HL-60/S4 (cell line): ENCODE measurements at regions not wholly inside any gene's neighbourhood (a gene's known extent, or its start where the extent isn't known, plus 50 kb on each side); places are given as distances from the start of the nearest gene placed in this dataset.

Experiments
- in situ Hi-C: fragments of 300-500 bp; cut with MboI; formaldehyde crosslinking; loops from 2 replicates; pipeline ENCODE4 v1.14.3; 2022; ENCODE audit warnings: low sequenced_read_pairs

DNA sequence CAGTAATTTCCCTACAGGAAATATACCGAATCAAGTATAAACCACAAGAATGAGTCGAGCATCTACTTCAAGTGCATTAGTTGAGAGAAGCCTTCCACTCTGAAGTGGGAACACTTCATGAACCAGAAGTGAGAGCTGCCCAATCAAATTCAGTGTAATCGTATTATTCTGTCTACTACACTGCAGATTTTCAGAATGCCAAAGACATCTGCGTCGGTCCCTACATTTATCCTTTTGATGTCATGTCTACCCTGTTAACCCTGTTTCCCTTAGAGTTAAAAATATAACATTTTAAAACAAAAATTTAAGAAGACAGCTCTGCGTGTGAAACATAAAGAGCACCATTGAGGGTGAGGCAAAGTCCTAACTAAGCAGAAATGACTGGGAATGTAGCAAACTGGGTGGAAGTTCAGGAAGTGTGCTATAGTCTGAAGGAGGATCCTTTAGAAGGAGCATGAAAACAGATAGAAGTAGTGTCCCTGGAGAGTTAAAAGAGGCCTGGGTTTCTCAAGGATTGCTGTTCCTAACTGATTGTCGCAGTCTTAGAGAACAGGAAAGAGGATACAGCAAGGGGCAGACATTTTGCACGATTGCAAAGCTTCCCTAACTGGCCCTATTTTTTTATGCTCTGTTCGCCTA, 291.2 kb downstream of the PTPRC start:
- in situ Hi-C loops: no loop called here

GRCh38 chr1:198932351-198932991, 293.6 kb downstream of the PTPRC start:
- in situ Hi-C loops: no loop called here

DNA sequence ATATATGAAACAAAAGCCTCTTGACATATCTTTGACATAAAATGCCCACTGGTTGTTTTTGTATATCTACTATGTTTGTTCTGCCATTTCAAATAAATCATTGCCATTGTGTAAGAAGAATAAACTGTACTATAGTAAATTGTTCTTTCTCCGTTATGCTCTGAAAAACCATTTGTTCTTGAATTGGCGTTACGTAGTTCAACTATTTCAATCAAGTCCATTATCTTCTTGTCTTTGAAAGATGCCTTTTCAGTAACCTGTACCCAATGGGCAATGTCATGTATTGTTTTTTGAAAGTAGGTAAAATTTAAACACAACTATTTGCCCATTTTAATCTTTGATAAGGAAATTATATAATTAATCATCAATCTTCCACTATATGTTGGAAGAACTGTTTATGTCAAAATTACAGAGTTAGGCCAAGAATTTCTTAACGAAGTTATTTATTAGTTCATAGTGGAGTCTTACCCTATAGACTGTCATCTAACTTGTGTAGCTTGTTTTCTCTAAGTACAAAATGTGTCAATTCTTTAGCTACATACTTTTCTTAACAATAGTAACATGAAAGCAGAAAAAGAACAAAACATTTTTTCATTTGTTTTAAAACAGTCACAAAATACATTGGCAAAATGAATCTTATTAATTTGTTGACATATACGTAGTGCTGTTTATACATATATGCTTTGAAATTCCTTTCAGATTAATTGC, 294.8 kb downstream of the PTPRC start:
- in situ Hi-C loops: no loop called here

- in situ Hi-C loops: no loop called here
Observed at GRCh38 chr1:198934426-198934825, 295.6 kb downstream of the PTPRC start.

- in situ Hi-C loops: no loop called here
Observed at GRCh38 chr1:198934901-198935305, 296.1 kb downstream of the PTPRC start.

- in situ Hi-C loops: no loop called here
Observed at GRCh38 chr1:198935306-198935921, 296.6 kb downstream of the PTPRC start.

DNA sequence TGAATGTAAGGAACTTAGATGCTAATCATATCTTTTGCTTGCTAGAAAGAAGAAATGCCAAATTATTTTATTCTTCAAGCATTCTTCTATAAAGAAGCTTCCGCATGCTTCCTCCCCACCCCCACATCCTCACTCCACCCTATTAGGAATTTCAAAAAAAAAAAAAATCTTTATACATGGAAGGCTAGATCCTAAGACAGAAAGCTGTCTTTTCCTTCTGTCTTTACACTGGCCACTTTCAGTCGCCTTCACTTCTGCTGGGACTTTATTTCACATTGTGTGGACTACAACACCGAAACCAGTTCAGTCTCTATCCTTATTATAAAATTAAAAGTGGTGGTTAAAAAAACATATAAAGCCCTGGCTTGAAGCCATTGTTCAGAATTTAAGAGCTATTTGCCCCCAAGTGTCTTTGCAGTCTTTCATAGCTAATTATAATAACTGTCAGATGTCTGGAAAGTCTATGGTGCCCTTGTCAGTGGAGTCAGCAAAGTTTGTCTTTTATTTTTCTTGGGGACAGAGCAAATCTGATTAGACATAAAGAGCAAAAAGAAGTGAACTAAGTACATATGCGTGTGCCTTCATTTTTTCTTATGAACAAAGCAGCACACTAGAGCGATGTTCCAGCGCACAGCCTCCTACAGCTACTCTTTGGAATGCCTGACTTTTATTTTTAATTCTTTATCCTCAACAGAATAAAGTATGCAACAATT, 297.7 kb downstream of the PTPRC start:
- in situ Hi-C loops: no loop called here

DNA sequence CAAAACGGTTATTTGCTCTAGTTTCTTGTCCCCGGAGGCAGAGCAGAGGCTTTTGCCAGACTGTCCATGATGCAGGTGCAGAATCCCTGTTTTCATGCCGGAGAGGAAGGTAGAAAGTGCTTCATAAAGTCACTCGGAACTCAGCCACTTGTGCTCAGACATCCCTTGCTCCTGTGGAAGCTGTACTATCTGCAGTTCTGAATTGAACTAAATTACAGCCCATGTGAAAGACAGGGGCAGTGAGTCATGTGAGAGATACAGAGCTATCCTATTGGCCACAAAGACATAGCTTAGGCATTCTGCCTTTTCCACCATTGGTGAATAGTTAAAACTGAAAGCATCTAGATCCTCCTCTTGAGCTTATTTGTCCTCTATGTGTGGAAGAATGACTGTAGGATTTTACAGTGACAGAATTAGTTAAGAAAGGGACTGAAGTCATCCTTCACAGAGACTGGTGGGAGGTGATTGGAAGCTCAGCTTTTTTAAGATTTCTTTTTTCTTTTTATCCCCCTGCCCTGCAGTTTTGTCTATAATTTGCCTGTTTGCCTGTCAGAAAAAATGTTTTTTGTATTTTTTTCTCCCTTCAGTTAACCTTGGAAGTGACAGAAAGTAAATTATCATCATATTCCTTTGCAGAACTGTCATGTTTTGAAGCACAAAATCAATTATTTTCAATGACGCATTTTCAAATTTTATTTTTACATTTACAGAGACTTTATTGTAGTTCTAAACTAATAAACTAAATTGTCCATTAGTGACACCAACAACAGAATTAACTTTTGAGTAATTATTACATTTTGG, 298.6 kb downstream of the PTPRC start:
- in situ Hi-C loops: no loop called here

DNA sequence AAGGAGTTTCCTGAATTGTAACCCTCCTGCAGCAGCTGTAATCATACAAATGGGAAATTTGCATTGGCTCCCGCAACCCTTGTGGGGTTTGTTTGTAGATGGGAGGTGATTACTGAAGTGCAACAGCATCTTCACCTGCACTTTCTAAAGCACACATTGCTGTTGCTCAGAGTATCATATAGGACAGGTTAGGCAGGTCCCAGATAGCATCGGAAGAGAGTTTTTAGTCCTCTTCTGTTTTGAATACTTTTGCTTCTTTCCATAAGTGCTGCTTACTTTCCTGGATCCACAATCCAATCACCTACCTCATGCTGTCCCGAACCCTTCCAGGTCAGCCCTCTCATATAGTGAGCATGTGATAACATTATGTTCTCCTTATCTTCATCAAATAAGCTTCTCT, 300.4 kb downstream of the PTPRC start:
- in situ Hi-C loops: no loop called here

DNA sequence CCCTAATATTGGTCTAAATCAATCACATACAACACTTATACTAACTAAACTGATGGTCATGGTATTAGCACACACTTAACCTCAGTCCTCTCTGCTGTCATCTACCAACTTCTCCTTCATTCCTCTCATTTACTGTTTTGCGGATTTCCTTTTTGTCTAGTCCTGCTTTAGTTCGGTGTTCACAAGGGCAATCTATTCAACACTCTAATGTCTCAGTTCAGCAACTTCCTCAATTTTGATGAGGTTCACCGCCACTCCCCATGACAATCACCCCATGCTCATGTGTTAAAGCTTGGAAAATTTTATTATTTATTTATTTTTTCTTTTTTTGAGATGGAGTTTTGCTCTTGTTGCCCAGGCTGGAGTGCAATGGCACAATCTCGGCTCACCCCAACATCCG, 301.1 kb downstream of the PTPRC start:
- in situ Hi-C loops: no loop called here

- in situ Hi-C loops: no loop called here
Observed at GRCh38 chr1:198942466-198942865, 303.6 kb downstream of the PTPRC start.

DNA sequence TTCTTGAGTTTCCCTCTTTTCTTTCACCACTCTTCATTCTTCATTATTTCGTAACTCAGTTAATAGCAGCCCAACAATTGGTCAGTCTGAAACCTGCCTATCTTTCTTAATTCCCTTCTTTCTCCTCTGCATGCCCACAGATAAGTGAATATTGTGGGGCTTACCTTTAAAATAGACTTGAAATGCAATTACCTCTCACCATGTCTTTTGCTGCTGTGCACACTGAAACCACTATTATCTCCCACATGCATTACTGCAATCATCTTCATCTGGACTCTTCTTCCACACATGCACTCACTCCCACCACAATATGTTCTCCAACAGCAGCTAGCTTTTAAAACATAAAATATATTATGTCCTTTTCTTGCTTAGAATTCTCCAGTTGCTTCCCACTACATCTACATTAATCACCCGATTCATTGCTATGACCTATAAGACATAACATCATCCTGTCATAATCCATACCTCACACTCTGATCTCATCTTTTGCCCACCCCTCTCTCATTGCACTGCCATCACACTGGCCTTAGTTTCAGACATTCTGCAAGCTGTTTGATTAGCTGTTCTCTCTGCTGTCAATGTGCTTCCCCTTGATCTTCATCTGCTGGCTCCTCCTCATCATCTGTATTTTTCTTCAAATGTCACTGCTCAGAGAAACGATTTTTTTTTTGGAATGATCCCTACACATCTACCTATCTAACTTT, 304.8 kb downstream of the PTPRC start:
- in situ Hi-C loops: no loop called here

DNA sequence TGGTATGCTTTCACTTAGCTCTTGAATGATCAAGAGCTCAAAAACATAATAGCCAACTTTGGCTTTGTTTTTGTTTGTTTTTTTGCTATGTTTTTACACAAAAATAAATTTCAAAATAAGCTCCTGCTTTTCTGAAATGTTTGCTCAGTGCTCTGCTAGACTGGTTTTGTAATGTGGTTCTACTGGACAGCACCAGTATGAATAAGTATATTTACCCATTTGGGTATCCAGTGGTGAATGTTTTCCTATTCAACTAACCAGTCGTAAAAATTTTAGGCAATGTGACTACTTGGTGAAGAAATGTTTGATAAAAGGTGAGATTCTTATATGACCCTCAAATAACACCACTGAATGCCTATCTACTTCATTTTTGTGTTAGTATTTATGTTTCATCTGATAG, 308.6 kb downstream of the PTPRC start:
- in situ Hi-C loops: no loop called here

- in situ Hi-C loops: no loop called here
Observed at GRCh38 chr1:198948895-198949659, 310.2 kb downstream of the PTPRC start.

- in situ Hi-C loops: no loop called here
Observed at GRCh38 chr1:198950036-198950435, 311.2 kb downstream of the PTPRC start.

DNA sequence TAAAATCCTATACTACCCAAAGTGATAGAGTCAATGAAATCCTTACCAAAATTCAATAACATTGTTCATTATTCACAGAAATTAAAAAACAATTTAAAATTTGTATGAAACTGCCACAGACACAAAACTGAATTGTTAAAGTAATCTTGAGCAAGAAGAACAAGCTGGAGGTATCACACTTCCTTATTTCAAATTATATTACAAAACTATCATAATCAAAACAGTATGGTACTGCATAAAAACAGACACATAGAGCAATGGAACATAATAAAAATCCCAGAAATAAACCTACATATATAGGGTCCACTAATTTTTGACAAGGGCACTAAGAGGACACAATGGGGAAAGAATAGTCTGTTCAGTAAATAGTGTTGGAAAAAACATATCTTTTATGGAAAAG, 316.2 kb downstream of the PTPRC start:
- in situ Hi-C loops: no loop called here

DNA sequence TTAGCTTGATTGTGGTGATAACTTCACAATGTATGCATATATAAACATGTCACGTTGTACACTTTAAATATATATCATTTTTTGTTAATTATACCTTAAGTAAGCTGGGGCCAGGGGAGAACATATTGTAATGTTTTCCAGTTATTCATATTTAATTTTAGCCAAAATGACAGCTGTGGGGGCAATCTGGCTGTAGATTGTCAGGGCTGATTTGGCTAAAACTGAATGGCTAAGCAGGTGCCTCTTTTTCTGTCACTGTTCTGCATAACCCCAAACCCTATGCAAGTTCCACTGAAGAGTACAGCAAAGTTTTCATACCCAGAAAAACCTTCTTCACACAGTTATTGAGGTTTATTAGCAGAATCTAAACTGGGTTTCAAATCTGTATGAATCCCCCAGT, 318.2 kb downstream of the PTPRC start:
- in situ Hi-C loops: no loop called here

DNA sequence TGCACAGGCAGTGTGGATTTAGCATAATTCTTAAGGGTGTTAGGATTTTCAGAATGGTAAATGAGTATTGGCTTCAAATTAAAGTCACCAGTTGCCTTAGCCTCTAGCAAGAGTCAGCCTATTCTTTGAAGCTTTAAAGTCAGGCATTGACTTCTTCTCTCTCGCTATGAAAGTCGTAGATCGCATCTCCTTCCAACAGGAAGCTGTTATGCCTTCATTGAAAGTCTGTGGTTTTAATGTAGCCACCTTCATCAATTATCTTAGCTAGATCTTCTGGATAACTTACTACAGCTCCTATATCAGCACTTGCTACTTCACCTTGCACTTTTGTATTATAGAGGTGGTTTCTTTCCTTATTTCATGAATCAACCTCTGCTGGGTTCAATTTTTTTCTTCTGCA, 320.2 kb downstream of the PTPRC start:
- in situ Hi-C loops: no loop called here

GRCh38 chr1:198959676-198960075, 320.8 kb downstream of the PTPRC start:
- in situ Hi-C loops: no loop called here
